ENCODE measurements at regions not wholly inside any gene's neighbourhood (a gene's known extent, or its start where the extent isn't known, plus 50 kb on each side); places are given as distances from the start of the nearest gene placed in this dataset.

GRCh38 chr15:66625531-66625930 lies 59.7 kb upstream of the LCTL start:
- Histone ChIP-seq H2BK5ac (ENCODE audit: low read depth, low read length) (peak overlapping the region; percentile 2; the same call in 1 of the 2 replicates), H2BK15ac (ENCODE audit: low read length) (no peak overlapping the region), H4K20me1 (replicated peaks in 1 of 2; ENCODE audit: control insufficient read depth in 1 of 2, insufficient read depth in 2 of 2, low read length in 2 of 2) (no peaks in the 10 kb centered on the region), H3K79me2 (ENCODE audit: control insufficient read depth in 1 of 2, insufficient read depth in 2 of 2, low read length in 2 of 2) (no peaks in the 10 kb centered on the region), H3K27me3 (replicated peaks in 1 of 4; ENCODE audit: control insufficient read depth in 3 of 4, extremely low read depth in 1 of 4, insufficient read depth in 3 of 4, low read length in 3 of 4) (peaks cover 0 to 5% (median 1%) of the 10 kb centered on the region in 4 experiments; a peak in 4 of 7 replicates), H2BK12ac (ENCODE audit: low read depth, low read length) (no peak overlapping the region), H3K23me2 (ENCODE audit: low read depth, low read length) (no peaks in the 10 kb centered on the region; the same call in 1 of the 2 replicates), H3K18ac (ENCODE audit: extremely low read depth, low read length) (no peak overlapping the region), H2AK5ac (ENCODE audit: low read depth, low read length) (no peak overlapping the region), H3K4me3 (ENCODE audit: extremely low read depth in 1 of 4, insufficient read depth in 2 of 4, low read depth in 3 of 4, low read length in 4 of 4) (peak overlapping the region in 1 of 4 experiments; percentile 4; a peak in 1 of 8 replicates), H2BK120ac (replicated peaks; ENCODE audit: low read depth, low read length) (no peak overlapping the region), H4K5ac (ENCODE audit: insufficient read length, low read depth, low read length) (no peak overlapping the region), H3K14ac (ENCODE audit: insufficient read length) (no peak overlapping the region), H4K91ac (replicated peaks; ENCODE audit: insufficient read length, low read length) (no peak overlapping the region), H2BK20ac (ENCODE audit: low read length) (0 out of 2 replicates have a peak overlapping the region, but pooled peaks have one; percentile 9), H3K4me2 (ENCODE audit: insufficient read depth in 1 of 2, low read depth in 2 of 2, low read length in 2 of 2) (peak overlapping the region; percentile 1 to 9; a peak in 1 of 4 replicates), H3K23ac (ENCODE audit: insufficient read length) (no peak overlapping the region), H3K56ac (replicated peaks; ENCODE audit: insufficient read length, low read depth, low read length) (no peak overlapping the region), H3K9ac (replicated peaks in 1 of 4; ENCODE audit: extremely low read depth in 1 of 4, low read depth in 3 of 4, low read length in 3 of 4) (no peak overlapping the region), H4K8ac (ENCODE audit: extremely low read depth, insufficient read depth, low read length) (no peak overlapping the region), H3K36me3 (ENCODE audit: control insufficient read depth in 2 of 4, insufficient read depth in 4 of 4, low read length in 3 of 4) (no peaks in the 10 kb centered on the region), H3K4me1 (replicated peaks in 1 of 4; ENCODE audit: control insufficient read depth in 3 of 4, insufficient read depth in 4 of 4, low read length in 3 of 4) (peaks cover 14 to 29% (median 26%) of the 10 kb centered on the region in 4 experiments), H3K79me1 (ENCODE audit: low read depth, low read length) (no peaks in the 10 kb centered on the region), H2AFZ (ENCODE audit: low read length) (no peak overlapping the region), H3K27ac (ENCODE audit: low read depth, low read length) (no peak overlapping the region), H3K9me3 (ENCODE audit: insufficient read depth in 2 of 2, low read depth in 1 of 2, low read length in 1 of 2) (no peaks in the 10 kb centered on the region), H3K4ac (replicated peaks; ENCODE audit: insufficient read length, low read depth, low read length) (no peak overlapping the region)
- ChIA-PET CTCF (ENCODE audit: partially characterized antibody) (interaction anchor here (1.2 to 1.8 kb wide), 2 partner anchors 37 to 81 kb away, joined by 3 to 4 read pairs; no protein-coding TSS in a partner anchor), POLR2A (ENCODE audit: partially characterized antibody) (interaction anchor here (0.8 kb wide), 1 partner anchor 152 kb away, joined by 3 read pairs; no protein-coding TSS in a partner anchor)
- 48% methylated on average over 1 of the region's 1 CpG; no CpG with 5 or more reads in 1 of the 2 experiments for WGBS, 2 experiments (ENCODE audit: extremely low coverage in 1 of 2, insufficient coverage in 1 of 2, insufficient read length in 1 of 2, insufficient replicate concordance in 2 of 2, low coverage in 1 of 2, low lambda C conversion rate in 2 of 2, missing lambda C conversion rate in 1 of 2)
- no peak for DNase-seq (ENCODE audit: low read depth in 1 of 2, low spot score in 2 of 2)
- no peak for FAIRE-seq
- TF ChIP-seq KDM5A (IDR thresholded peaks at IDR 0.05; ENCODE audit: low read length) (no peak), RFX5 (IDR thresholded peaks at IDR 0.05; ENCODE audit: borderline replicate concordance, low read depth, low read length) (no peak), PHF8 (conservative IDR thresholded peaks at IDR 0.05; ENCODE audit: low read depth, low read length) (no peak), SRF (IDR thresholded peaks at IDR 0.05; ENCODE audit: low read depth, low read length) (no peak), CEBPB (IDR thresholded peaks at IDR 0.05; ENCODE audit: low read depth, low read length) (no peak), ATF2 (IDR thresholded peaks at IDR 0.05; ENCODE audit: low read length) (no peak), ASH2L (IDR thresholded peaks at IDR 0.05; ENCODE audit: low read length) (no peak), SUZ12 (IDR thresholded peaks at IDR 0.05; ENCODE audit: low read length) (no peak), CTBP2 (IDR thresholded peaks at IDR 0.05; ENCODE audit: borderline replicate concordance, insufficient read depth, insufficient read length, low read length) (no peak), GTF2F1 (IDR thresholded peaks at IDR 0.05; ENCODE audit: borderline replicate concordance, low read depth, low read length) (no peak), YY1 (IDR thresholded peaks at IDR 0.05; ENCODE audit: low read depth, low read length) (no peak), ZNF274 (IDR thresholded peaks at IDR 0.05; ENCODE audit: borderline replicate concordance, extremely low read depth, low read length) (no peak)
- TF ChIP-seq, protein P1, sequence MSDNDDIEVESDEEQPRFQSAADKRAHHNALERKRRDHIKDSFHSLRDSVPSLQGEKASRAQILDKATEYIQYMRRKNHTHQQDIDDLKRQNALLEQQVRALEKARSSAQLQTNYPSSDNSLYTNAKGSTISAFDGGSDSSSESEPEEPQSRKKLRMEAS (IDR thresholded peaks at IDR 0.05) = no peak
